Esophagus muscularis mucosa (tissue), 4 donors: ENCODE measurements at regions not wholly inside any gene's neighbourhood (a gene's known extent, or its start where the extent isn't known, plus 50 kb on each side); places are given as distances from the start of the nearest gene placed in this dataset.

ENCODE experiments used
- DNase-seq: peaks from one replicate; pipeline ENCODE4 v3.0.0-alpha.2; 2017; ENCODE audit errors: extremely low spot score
- H3K27ac ChIP-seq, 4 donors: fragments of 200-600 bp; sonication (generic); replicated peaks in 1 of 4; 1 replicate in 3 of 4; 2 replicates in 1 of 4; pipeline ENCODE4 v1.5.1; 2016 to 2019; ENCODE audit warnings: mild to moderate bottlenecking in 1 of 4
- H3K27me3 ChIP-seq, 4 donors: fragments of 200-600 bp; sonication (generic); one replicate each; pipeline versions ENCODE4 v1.5.1 to v1.6.0; 2016 to 2019
- H3K36me3 ChIP-seq, 4 donors: fragments of 200-600 bp; sonication (generic); one replicate each; pipeline ENCODE4 v1.5.1; 2016 to 2019
- H3K4me1 ChIP-seq, 4 donors: fragments of 200-600 bp; sonication (generic); one replicate each; pipeline ENCODE4 v1.5.1; 2016 to 2019
- H3K4me3 ChIP-seq, 4 donors: fragments of 200-600 bp; sonication (generic); 1 replicate in 2 of 4; 2 replicates in 2 of 4; pipeline ENCODE4 v1.5.1; 2016 to 2019; ENCODE audit warnings: mild to moderate bottlenecking in 4 of 4, moderate library complexity in 1 of 4
- H3K9me3 ChIP-seq, 4 donors: fragments of 200-600 bp; sonication (generic); 1 replicate in 3 of 4; 2 replicates in 1 of 4; pipeline ENCODE4 v1.5.1; 2016 to 2019
- CTCF ChIP-seq, 3 experiments: fragments of 200-600 bp in 2 of 3; fragments of 450-650 bp in 1 of 3; sonication (generic) in 2 of 3; IDR thresholded peaks; one replicate each; pipeline ENCODE4 v1.5.1; 2017 to 2019; ENCODE audit warnings: antibody characterized with exemption in 3 of 3, mild to moderate bottlenecking in 2 of 3, moderate library complexity in 1 of 3
- EP300 ChIP-seq: sonication (generic); formaldehyde crosslinking; IDR thresholded peaks from one replicate; pipeline ENCODE4 v1.6.1; 2017; ENCODE audit warnings: antibody characterized with exemption
- POLR2A ChIP-seq: fragments of 450-650 bp; IDR thresholded peaks from one replicate; pipeline ENCODE4 v1.6.1; 2017; ENCODE audit warnings: antibody characterized with exemption, moderate library complexity, mild to moderate bottlenecking, low read depth
- POLR2AphosphoS5 ChIP-seq, 2 donors: sonication (generic); formaldehyde crosslinking; IDR thresholded peaks; one replicate each; pipeline ENCODE4 v1.6.1; 2017; ENCODE audit warnings: antibody characterized with exemption in 2 of 2
- WGBS: methylation state at CpG from one replicate; pipeline ENCODE4 v1.1.5; 2018; 5-methylcytosine and 5-hydroxymethylcytosine counted together
- intact Hi-C: fragments of 100-400 bp; cut with DNase I; formaldehyde crosslinking; loops from one replicate; pipeline ENCODE4 v1.15.1; 2023

- intact Hi-C loops: no loop called here
- Histone ChIP-seq H3K4me3 (no peak overlapping the region), H3K27me3 (no peaks in the 10 kb centered on the region), H3K36me3 (no peaks in the 10 kb centered on the region), H3K4me1 (no peaks in the 10 kb centered on the region), H3K27ac (no peak overlapping the region), H3K9me3 (no peaks in the 10 kb centered on the region)
- 76% methylated on average over 5 of the region's 5 CpGs for WGBS
- no peak for DNase-seq
- TF ChIP-seq CTCF (IDR thresholded peaks at IDR 0.05) (no peak), POLR2AphosphoS5 (IDR thresholded peaks at IDR 0.05) (no peak)
Observed at GRCh38 chr20:7078804-7079203, 311.3 kb downstream of the BMP2 start.

GRCh38 chr20:7080472-7080871, 313.0 kb downstream of the BMP2 start:
- H3K36me3 ChIP-seq: no peaks in the 10 kb centered on the region
- 78% methylated on average over 3 of the region's 3 CpGs for WGBS
- no peaks in the 10 kb centered on the region for H3K27me3 ChIP-seq
- no peaks in the 10 kb centered on the region for H3K9me3 ChIP-seq
- H3K4me3 ChIP-seq: no peak overlapping the region
- H3K4me1 ChIP-seq: no peaks in the 10 kb centered on the region
- TF ChIP-seq EP300 (no peak), POLR2AphosphoS5 (IDR thresholded peaks at IDR 0.05) (no peak), POLR2A (no peak), CTCF (IDR thresholded peaks at IDR 0.05) (no peak)
- no peak for DNase-seq
- intact Hi-C loops: no loop called here
- no peak overlapping the region for H3K27ac ChIP-seq

GRCh38 chr20:7085467-7085866, 318.0 kb downstream of the BMP2 start:
- Histone ChIP-seq H3K27me3 (no peaks in the 10 kb centered on the region), H3K36me3 (no peaks in the 10 kb centered on the region), H3K9me3 (no peaks in the 10 kb centered on the region), H3K4me3 (no peak overlapping the region), H3K4me1 (no peaks in the 10 kb centered on the region), H3K27ac (no peak overlapping the region)
- 48% methylated on average over 1 of the region's 1 CpG for WGBS
- TF ChIP-seq POLR2A: no peak
- no peak for TF ChIP-seq POLR2AphosphoS5 (IDR thresholded peaks at IDR 0.05)
- no peak for DNase-seq
- intact Hi-C loops: no loop called here

GRCh38 chr20:7087803-7088202, 320.3 kb downstream of the BMP2 start:
- 100% methylated on average over 1 of the region's 1 CpG for WGBS
- Histone ChIP-seq H3K9me3 (no peaks in the 10 kb centered on the region), H3K36me3 (no peaks in the 10 kb centered on the region), H3K4me3 (no peak overlapping the region), H3K4me1 (no peaks in the 10 kb centered on the region), H3K27ac (no peak overlapping the region), H3K27me3 (no peaks in the 10 kb centered on the region)
- no peak for DNase-seq
- TF ChIP-seq EP300 (no peak), CTCF (IDR thresholded peaks at IDR 0.05) (no peak), POLR2A (no peak), POLR2AphosphoS5 (IDR thresholded peaks at IDR 0.05) (no peak)
- intact Hi-C loops: no loop called here

GRCh38 chr20:7090001-7090400, 322.5 kb downstream of the BMP2 start:
- DNase-seq: no peak
- Histone ChIP-seq H3K9me3 (no peaks in the 10 kb centered on the region), H3K4me3 (no peak overlapping the region), H3K4me1 (no peaks in the 10 kb centered on the region), H3K36me3 (no peaks in the 10 kb centered on the region), H3K27me3 (no peaks in the 10 kb centered on the region), H3K27ac (no peak overlapping the region)
- intact Hi-C loops: no loop called here
- no peak for TF ChIP-seq POLR2AphosphoS5 (IDR thresholded peaks at IDR 0.05)
- no peak for TF ChIP-seq EP300
- no peak for TF ChIP-seq POLR2A
- TF ChIP-seq CTCF (IDR thresholded peaks at IDR 0.05): no peak
